ENCODE measurements at regions not wholly inside any gene's neighbourhood (a gene's known extent, or its start where the extent isn't known, plus 50 kb on each side); places are given as distances from the start of the nearest gene placed in this dataset.
"Not testable (repeated sequence)": the region's sequence is repeated elsewhere in the genome, so short reads cannot be mapped to it uniquely, and the experiment has no call there.

GRCh38 chr7:15128716-15129115 lies 226.2 kb upstream of the DGKB start:
- Mint-ChIP-seq H3K36me3 (ENCODE audit: insufficient read depth in 1 of 3, low read depth in 3 of 3) (no peaks in the 10 kb centered on the region), H3K9me3 (no peaks in the 10 kb centered on the region), H3K27me3 (ENCODE audit: low read depth) (no peaks in the 10 kb centered on the region), H3K4me3 (no peak overlapping the region), H3K27ac (peak overlapping the region in 1 of 3 experiments; percentile 45; a peak in 1 of 7 replicates), H3K4me1 (peaks cover 6 to 9% of the 10 kb centered on the region in 2 experiments; a peak in 3 of 4 replicates)
- no peaks in the 10 kb centered on the region for H3K23me2 ChIP-seq (ENCODE audit: insufficient read length, low read depth, low read length, poor library complexity, severe bottlenecking)
- H2BK120ac ChIP-seq (ENCODE audit: low read depth, low read length, poor library complexity, severe bottlenecking): no peak overlapping the region
- no peak overlapping the region for H3K9ac ChIP-seq (ENCODE audit: extremely low read depth, insufficient read length, low read length)
- H3K9me3 ChIP-seq (ENCODE audit: control insufficient read depth, low read depth, low read length): no peaks in the 10 kb centered on the region
- H3T11ph ChIP-seq (ENCODE audit: low read length): no peak overlapping the region
- H2BK15ac ChIP-seq (ENCODE audit: low read depth, low read length): no peak overlapping the region
- H4K91ac ChIP-seq (ENCODE audit: insufficient read length, low read depth, low read length): no peak overlapping the region
- no peaks in the 10 kb centered on the region for H3K79me2 ChIP-seq (ENCODE audit: insufficient read depth, low read length)
- TF ChIP-seq CTCF (conservative IDR thresholded peaks at IDR 0.05): no peak
- H3K4me1 ChIP-seq (ENCODE audit: insufficient read depth, low read length): no peaks in the 10 kb centered on the region
- H3K23ac ChIP-seq (ENCODE audit: insufficient read length, low read depth, low read length): no peak overlapping the region
- no peak overlapping the region for H3K4ac ChIP-seq (ENCODE audit: low read depth, low read length)
- H2BK12ac ChIP-seq (ENCODE audit: insufficient read length, low read depth, low read length): no peak overlapping the region
- H3K4me2 ChIP-seq (ENCODE audit: insufficient read depth, insufficient read length, low read length): no peak overlapping the region
- H2AFZ ChIP-seq (ENCODE audit: low read length): no peak overlapping the region
- no peak overlapping the region for H3K14ac ChIP-seq (ENCODE audit: insufficient read depth, low read length)
- no peak overlapping the region for H4K5ac ChIP-seq (ENCODE audit: insufficient read length, low read depth, low read length)
- no peak overlapping the region for H2BK20ac ChIP-seq (ENCODE audit: low read depth, low read length, poor library complexity, severe bottlenecking)
- H4K8ac ChIP-seq (replicated peaks; ENCODE audit: insufficient read length, low read depth, low read length): no peak overlapping the region
- H3K27me3 ChIP-seq (ENCODE audit: insufficient read depth, low read length): no peaks in the 10 kb centered on the region
- H3K79me1 ChIP-seq (ENCODE audit: insufficient read depth, low read depth, low read length, poor library complexity, severe bottlenecking): no peaks in the 10 kb centered on the region
- no peak overlapping the region for H2BK5ac ChIP-seq (ENCODE audit: insufficient read length, low read length)
- no peaks in the 10 kb centered on the region for H4K20me1 ChIP-seq (ENCODE audit: control insufficient read depth, insufficient read depth, insufficient read length)
- H3K56ac ChIP-seq (ENCODE audit: insufficient read length, low read depth, low read length): no peak overlapping the region
- no peak for DNase-seq
- no peak overlapping the region for H2AK5ac ChIP-seq (ENCODE audit: insufficient read length, low read length)
- H3K18ac ChIP-seq (ENCODE audit: insufficient read length, low read depth, low read length): no peak overlapping the region
- H3K27ac ChIP-seq (ENCODE audit: insufficient read length, low read depth, low read length): no peak overlapping the region
- no CpG with 5 or more reads among the region's 2 CpGs for WGBS (ENCODE audit: extremely low coverage, insufficient read length, low lambda C conversion rate)

GRCh38 chr7:15126653-15127052 lies 224.1 kb upstream of the DGKB start:
- not testable (repeated sequence) for H3T11ph ChIP-seq (ENCODE audit: low read length); H4K8ac ChIP-seq (replicated peaks; ENCODE audit: insufficient read length, low read depth, low read length); H2AFZ ChIP-seq (ENCODE audit: low read length); H3K79me2 ChIP-seq (ENCODE audit: insufficient read depth, low read length); H3K9me3 ChIP-seq (ENCODE audit: control insufficient read depth, low read depth, low read length); H2BK12ac ChIP-seq (ENCODE audit: insufficient read length, low read depth, low read length); H3K27ac ChIP-seq (ENCODE audit: insufficient read length, low read depth, low read length); H2BK15ac ChIP-seq (ENCODE audit: low read depth, low read length); H3K4me1 Mint-ChIP-seq; H3K4me3 Mint-ChIP-seq; H3K23ac ChIP-seq (ENCODE audit: insufficient read length, low read depth, low read length); H4K20me1 ChIP-seq (ENCODE audit: control insufficient read depth, insufficient read depth, insufficient read length); H3K4ac ChIP-seq (ENCODE audit: low read depth, low read length); H3K4me2 ChIP-seq (ENCODE audit: insufficient read depth, insufficient read length, low read length); H3K4me1 ChIP-seq (ENCODE audit: insufficient read depth, low read length); H3K9me3 Mint-ChIP-seq; H3K27me3 Mint-ChIP-seq (ENCODE audit: low read depth); H2BK120ac ChIP-seq (ENCODE audit: low read depth, low read length, poor library complexity, severe bottlenecking); H3K23me2 ChIP-seq (ENCODE audit: insufficient read length, low read depth, low read length, poor library complexity, severe bottlenecking); H3K18ac ChIP-seq (ENCODE audit: insufficient read length, low read depth, low read length); H2BK5ac ChIP-seq (ENCODE audit: insufficient read length, low read length); H4K91ac ChIP-seq (ENCODE audit: insufficient read length, low read depth, low read length); H2AK5ac ChIP-seq (ENCODE audit: insufficient read length, low read length); H4K5ac ChIP-seq (ENCODE audit: insufficient read length, low read depth, low read length); H3K14ac ChIP-seq (ENCODE audit: insufficient read depth, low read length); H3K36me3 Mint-ChIP-seq (ENCODE audit: insufficient read depth in 1 of 3, low read depth in 3 of 3); H3K9ac ChIP-seq (ENCODE audit: extremely low read depth, insufficient read length, low read length); H3K56ac ChIP-seq (ENCODE audit: insufficient read length, low read depth, low read length); DNase-seq; H2BK20ac ChIP-seq (ENCODE audit: low read depth, low read length, poor library complexity, severe bottlenecking); H3K27me3 ChIP-seq (ENCODE audit: insufficient read depth, low read length); H3K79me1 ChIP-seq (ENCODE audit: insufficient read depth, low read depth, low read length, poor library complexity, severe bottlenecking)
- peak overlapping the region in 2 of 3 experiments; percentile 25 to 66; a peak in 3 of 7 replicates for H3K27ac Mint-ChIP-seq
- no CpG with 5 or more reads among the region's 1 CpG for WGBS (ENCODE audit: extremely low coverage, insufficient read length, low lambda C conversion rate)

Measured in H9 (cell line).